ENCODE measurements at regions not wholly inside any gene's neighbourhood (a gene's known extent, or its start where the extent isn't known, plus 50 kb on each side); places are given as distances from the start of the nearest gene placed in this dataset.

GRCh38 chr5:39765366-39765765, 340.6 kb upstream of the DAB2 start:
- WGBS, 2 donors (ENCODE audit: low coverage in 1 of 2) = 60 to 76% methylated on average over 1 to 2 of the region's 2 CpGs
- H3K9me3 ChIP-seq = no peaks in the 10 kb centered on the region
- no peak overlapping the region for H3K4me3 ChIP-seq
- no peaks in the 10 kb centered on the region for H3K36me3 ChIP-seq
- no peak overlapping the region for H3K27ac ChIP-seq
- in situ Hi-C loops (cut with MboI; ENCODE audit: low pct_ligation_motif_present in 1 of 4, low pct_unique_long_range_greater_than_20kb in 1 of 4, low sequenced_read_pairs in 3 of 4) (no loop called here), intact Hi-C loops (cut with DNase I; ENCODE audit: low total_unique reads) (no loop called here)
- DNase-seq = no peak
- H3K4me1 ChIP-seq = no peaks in the 10 kb centered on the region
- no peaks in the 10 kb centered on the region for H3K27me3 ChIP-seq
- TF ChIP-seq POLR2AphosphoS5 (IDR thresholded peaks at IDR 0.05) (no peak), EP300 (IDR thresholded peaks at IDR 0.05; ENCODE audit: low read depth) (no peak), POLR2A (IDR thresholded peaks at IDR 0.05) (no peak)
- TF ChIP-seq, protein P1, sequence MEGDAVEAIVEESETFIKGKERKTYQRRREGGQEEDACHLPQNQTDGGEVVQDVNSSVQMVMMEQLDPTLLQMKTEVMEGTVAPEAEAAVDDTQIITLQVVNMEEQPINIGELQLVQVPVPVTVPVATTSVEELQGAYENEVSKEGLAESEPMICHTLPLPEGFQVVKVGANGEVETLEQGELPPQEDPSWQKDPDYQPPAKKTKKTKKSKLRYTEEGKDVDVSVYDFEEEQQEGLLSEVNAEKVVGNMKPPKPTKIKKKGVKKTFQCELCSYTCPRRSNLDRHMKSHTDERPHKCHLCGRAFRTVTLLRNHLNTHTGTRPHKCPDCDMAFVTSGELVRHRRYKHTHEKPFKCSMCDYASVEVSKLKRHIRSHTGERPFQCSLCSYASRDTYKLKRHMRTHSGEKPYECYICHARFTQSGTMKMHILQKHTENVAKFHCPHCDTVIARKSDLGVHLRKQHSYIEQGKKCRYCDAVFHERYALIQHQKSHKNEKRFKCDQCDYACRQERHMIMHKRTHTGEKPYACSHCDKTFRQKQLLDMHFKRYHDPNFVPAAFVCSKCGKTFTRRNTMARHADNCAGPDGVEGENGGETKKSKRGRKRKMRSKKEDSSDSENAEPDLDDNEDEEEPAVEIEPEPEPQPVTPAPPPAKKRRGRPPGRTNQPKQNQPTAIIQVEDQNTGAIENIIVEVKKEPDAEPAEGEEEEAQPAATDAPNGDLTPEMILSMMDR (IDR thresholded peaks at IDR 0.05) = no peak

- 83 to 87% methylated on average over 3 of the region's 3 CpGs for WGBS, 2 donors (ENCODE audit: low coverage in 1 of 2)
- Histone ChIP-seq H3K4me1 (no peaks in the 10 kb centered on the region), H3K27ac (no peak overlapping the region), H3K27me3 (no peaks in the 10 kb centered on the region), H3K36me3 (no peaks in the 10 kb centered on the region), H3K9me3 (no peaks in the 10 kb centered on the region), H3K4me3 (no peak overlapping the region)
- no peak for TF ChIP-seq POLR2A (IDR thresholded peaks at IDR 0.05)
- no peak for TF ChIP-seq EP300 (IDR thresholded peaks at IDR 0.05; ENCODE audit: low read depth)
- TF ChIP-seq, protein P1 (IDR thresholded peaks at IDR 0.05) = no peak
- no peak for TF ChIP-seq POLR2AphosphoS5 (IDR thresholded peaks at IDR 0.05)
- DNase-seq = no peak
- intact Hi-C loops (cut with DNase I; ENCODE audit: low total_unique reads) = no loop called here
- in situ Hi-C loops (cut with MboI; ENCODE audit: low pct_ligation_motif_present in 1 of 4, low pct_unique_long_range_greater_than_20kb in 1 of 4, low sequenced_read_pairs in 3 of 4) = no loop called here
Measured at GRCh38 chr5:39762761-39763160, 338.0 kb upstream of the DAB2 start.

GRCh38 chr5:39761199-39761950, 336.6 kb upstream of the DAB2 start:
- intact Hi-C loops (cut with DNase I; ENCODE audit: low total_unique reads) (no loop called here), in situ Hi-C loops (cut with MboI; ENCODE audit: low pct_ligation_motif_present in 1 of 4, low pct_unique_long_range_greater_than_20kb in 1 of 4, low sequenced_read_pairs in 3 of 4) (no loop called here)
- peak overlapping the region; percentile 18 to 55 (median 48) for H3K27ac ChIP-seq
- H3K4me1 ChIP-seq = no peaks in the 10 kb centered on the region
- no peaks in the 10 kb centered on the region for H3K36me3 ChIP-seq
- TF ChIP-seq EP300 (IDR thresholded peaks at IDR 0.05; ENCODE audit: low read depth) = no peak
- TF ChIP-seq, protein P1 (IDR thresholded peaks at IDR 0.05) = no peak
- TF ChIP-seq POLR2AphosphoS5 (IDR thresholded peaks at IDR 0.05) = no peak
- TF ChIP-seq POLR2A (IDR thresholded peaks at IDR 0.05) = no peak
- 79 to 84% methylated on average over 4 to 10 of the region's 10 CpGs for WGBS, 2 donors (ENCODE audit: low coverage in 1 of 2)
- no peak overlapping the region for H3K4me3 ChIP-seq
- no peaks in the 10 kb centered on the region for H3K9me3 ChIP-seq
- no peak for DNase-seq
- H3K27me3 ChIP-seq = no peaks in the 10 kb centered on the region

DNA sequence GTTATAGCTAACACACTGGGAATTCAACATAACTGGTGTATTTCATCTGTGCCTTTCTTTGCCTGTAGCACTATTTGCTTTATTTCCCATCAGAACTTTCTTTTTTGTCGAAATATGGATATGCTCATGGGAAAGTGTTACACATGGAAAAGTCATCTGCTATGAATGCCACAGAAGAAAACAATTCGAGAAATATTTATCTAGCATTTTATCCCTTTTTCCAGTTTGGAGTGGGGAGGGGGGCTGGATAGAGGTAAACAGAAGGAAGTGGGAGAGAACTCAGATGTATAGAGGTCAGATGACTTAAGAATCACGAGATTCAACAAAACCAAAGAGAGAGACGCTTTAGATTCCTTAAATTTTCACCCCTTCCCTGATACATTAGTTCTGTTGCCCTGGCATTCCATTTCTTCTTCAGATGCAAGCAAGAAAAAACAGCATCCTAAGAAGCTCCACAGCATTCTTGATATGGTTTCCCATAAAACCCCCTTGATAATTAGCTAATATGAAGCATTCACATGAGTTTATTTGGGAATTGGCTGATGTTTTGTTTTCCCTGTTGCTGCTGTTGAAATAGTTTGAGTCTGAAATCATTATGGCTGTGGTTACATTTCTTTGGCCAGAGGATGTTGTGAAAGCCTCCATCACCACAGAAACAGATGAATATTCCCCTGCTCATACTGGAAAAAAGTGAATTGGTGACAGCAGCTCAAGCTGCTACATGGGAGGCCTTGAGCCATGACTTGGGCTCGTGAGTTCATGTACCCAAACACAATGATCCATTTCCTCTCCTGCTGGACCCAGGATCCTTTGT, 335.8 kb upstream of the DAB2 start:
- no peak for DNase-seq
- Histone ChIP-seq H3K27ac (peak overlapping the region; percentile 18 to 62 (median 32)), H3K4me3 (no peak overlapping the region), H3K4me1 (no peaks in the 10 kb centered on the region), H3K36me3 (no peaks in the 10 kb centered on the region), H3K27me3 (no peaks in the 10 kb centered on the region), H3K9me3 (no peaks in the 10 kb centered on the region)
- WGBS, 2 donors (ENCODE audit: low coverage in 1 of 2) = 55 to 64% methylated on average over 4 to 5 of the region's 5 CpGs
- in situ Hi-C loops (cut with MboI; ENCODE audit: low pct_ligation_motif_present in 1 of 4, low pct_unique_long_range_greater_than_20kb in 1 of 4, low sequenced_read_pairs in 3 of 4) = no loop called here
- TF ChIP-seq POLR2AphosphoS5 (IDR thresholded peaks at IDR 0.05) (peak in 1 of 3 donors; percentile 24), POLR2A (IDR thresholded peaks at IDR 0.05) (no peak)
- intact Hi-C loops (cut with DNase I; ENCODE audit: low total_unique reads) = no loop called here

All from transverse colon (tissue), 4 donors.